ENCODE measurements at regions not wholly inside any gene's neighbourhood (a gene's known extent, or its start where the extent isn't known, plus 50 kb on each side); places are given as distances from the start of the nearest gene placed in this dataset.

DNA sequence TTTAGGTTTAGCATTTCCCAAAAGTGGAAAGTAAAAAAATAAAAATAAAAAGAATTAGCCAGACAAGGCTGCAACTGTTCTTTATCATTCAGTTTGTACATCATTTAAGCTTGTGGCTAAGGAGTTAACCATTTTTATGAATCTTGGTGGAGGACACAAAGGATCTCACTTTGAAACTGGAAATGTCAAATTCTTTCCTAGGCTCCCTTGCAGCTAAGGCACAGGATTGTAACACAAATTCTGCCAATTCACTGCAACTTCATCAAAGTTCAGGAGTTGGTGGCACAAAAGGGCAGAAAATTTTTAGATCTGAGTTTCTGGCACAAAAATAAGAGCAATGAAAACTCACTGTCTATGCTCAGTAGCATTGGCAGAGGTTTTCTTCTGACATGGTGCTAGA, 211.2 kb upstream of the SYT10 start:
- no peaks in the 10 kb centered on the region for H3K36me3 ChIP-seq (ENCODE audit: insufficient read depth, low read length)
- intact Hi-C loops (cut with DNase I, micrococcal nuclease) = no loop called here
- TF ChIP-seq, protein P1, sequence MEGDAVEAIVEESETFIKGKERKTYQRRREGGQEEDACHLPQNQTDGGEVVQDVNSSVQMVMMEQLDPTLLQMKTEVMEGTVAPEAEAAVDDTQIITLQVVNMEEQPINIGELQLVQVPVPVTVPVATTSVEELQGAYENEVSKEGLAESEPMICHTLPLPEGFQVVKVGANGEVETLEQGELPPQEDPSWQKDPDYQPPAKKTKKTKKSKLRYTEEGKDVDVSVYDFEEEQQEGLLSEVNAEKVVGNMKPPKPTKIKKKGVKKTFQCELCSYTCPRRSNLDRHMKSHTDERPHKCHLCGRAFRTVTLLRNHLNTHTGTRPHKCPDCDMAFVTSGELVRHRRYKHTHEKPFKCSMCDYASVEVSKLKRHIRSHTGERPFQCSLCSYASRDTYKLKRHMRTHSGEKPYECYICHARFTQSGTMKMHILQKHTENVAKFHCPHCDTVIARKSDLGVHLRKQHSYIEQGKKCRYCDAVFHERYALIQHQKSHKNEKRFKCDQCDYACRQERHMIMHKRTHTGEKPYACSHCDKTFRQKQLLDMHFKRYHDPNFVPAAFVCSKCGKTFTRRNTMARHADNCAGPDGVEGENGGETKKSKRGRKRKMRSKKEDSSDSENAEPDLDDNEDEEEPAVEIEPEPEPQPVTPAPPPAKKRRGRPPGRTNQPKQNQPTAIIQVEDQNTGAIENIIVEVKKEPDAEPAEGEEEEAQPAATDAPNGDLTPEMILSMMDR (IDR thresholded peaks at IDR 0.05) = no peak

DNA sequence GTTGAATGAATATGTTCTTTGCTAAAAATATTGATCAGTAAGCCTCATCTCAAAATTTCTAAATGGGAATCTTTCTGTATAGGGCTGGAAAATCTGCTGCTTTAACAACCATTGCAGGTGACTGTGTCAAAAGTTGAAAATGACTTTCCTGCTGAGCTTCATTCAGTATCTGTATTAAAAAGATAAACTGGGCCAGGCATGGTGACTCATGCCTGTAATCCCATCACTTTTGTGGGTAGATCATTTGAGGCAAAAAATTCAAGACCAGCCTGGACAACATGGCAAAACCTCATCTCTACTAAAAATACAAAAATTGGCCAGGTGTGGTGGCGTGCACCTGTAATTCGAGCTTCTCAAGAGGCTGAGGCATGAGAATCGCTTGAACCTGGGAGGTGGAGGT, 213.7 kb upstream of the SYT10 start:
- no peaks in the 10 kb centered on the region for H3K4me1 Mint-ChIP-seq (ENCODE audit: low read depth)
- DNase-seq (no peak), ATAC-seq (ENCODE audit: poor library complexity) (no peak)
- no peaks in the 10 kb centered on the region for H3K27me3 ChIP-seq (ENCODE audit: control insufficient read depth in 1 of 2, insufficient read depth in 2 of 2, low read length in 2 of 2)
- intact Hi-C loops (cut with DNase I, micrococcal nuclease) = no loop called here
- POLR2A ChIA-PET = no interaction called here
- CTCF ChIA-PET = no interaction called here
- no peak overlapping the region for H3K4me3 Mint-ChIP-seq
- H3K4me1 ChIP-seq (ENCODE audit: insufficient read depth, low read length) = no peaks in the 10 kb centered on the region
- no peaks in the 10 kb centered on the region for H3K36me3 ChIP-seq (ENCODE audit: insufficient read depth, low read length)
- H3K36me3 Mint-ChIP-seq (ENCODE audit: low read depth) = no peaks in the 10 kb centered on the region
- no peaks in the 10 kb centered on the region for H3K27me3 Mint-ChIP-seq
- H3K27ac ChIP-seq (ENCODE audit: low read depth in 1 of 2, low read length in 2 of 2) = no peak overlapping the region
- TF ChIP-seq, protein P1 (IDR thresholded peaks at IDR 0.05) = no peak
- H3K9me3 Mint-ChIP-seq = peaks cover 6% of the 10 kb centered on the region
- no peaks in the 10 kb centered on the region for H3K9me3 ChIP-seq (ENCODE audit: control insufficient read depth in 1 of 2, insufficient read depth in 1 of 2, low read length in 2 of 2)
- no peak overlapping the region for H3K4me3 ChIP-seq (ENCODE audit: low read length)
- no peak overlapping the region for H3K27ac Mint-ChIP-seq

More for the DNA sequence above, 211.2 kb upstream of the SYT10 start:
- H3K4me1 Mint-ChIP-seq (ENCODE audit: low read depth) = no peaks in the 10 kb centered on the region
- Histone ChIP-seq H3K9me3 (ENCODE audit: control insufficient read depth in 1 of 2, insufficient read depth in 1 of 2, low read length in 2 of 2) (no peaks in the 10 kb centered on the region), H3K4me3 (ENCODE audit: low read length) (no peak overlapping the region), H3K27me3 (ENCODE audit: control insufficient read depth in 1 of 2, insufficient read depth in 2 of 2, low read length in 2 of 2) (no peaks in the 10 kb centered on the region), H3K4me1 (ENCODE audit: insufficient read depth, low read length) (no peaks in the 10 kb centered on the region), H3K27ac (ENCODE audit: low read depth in 1 of 2, low read length in 2 of 2) (no peak overlapping the region)
- no peak overlapping the region for H3K4me3 Mint-ChIP-seq
- no peak for DNase-seq
- ChIA-PET POLR2A (no interaction called here), CTCF (no interaction called here)
- H3K27ac Mint-ChIP-seq = no peak overlapping the region
- H3K9me3 Mint-ChIP-seq = peaks cover 6% of the 10 kb centered on the region
- ATAC-seq (ENCODE audit: poor library complexity) = no peak
- no peaks in the 10 kb centered on the region for H3K27me3 Mint-ChIP-seq
- no peaks in the 10 kb centered on the region for H3K36me3 Mint-ChIP-seq (ENCODE audit: low read depth)

DNA sequence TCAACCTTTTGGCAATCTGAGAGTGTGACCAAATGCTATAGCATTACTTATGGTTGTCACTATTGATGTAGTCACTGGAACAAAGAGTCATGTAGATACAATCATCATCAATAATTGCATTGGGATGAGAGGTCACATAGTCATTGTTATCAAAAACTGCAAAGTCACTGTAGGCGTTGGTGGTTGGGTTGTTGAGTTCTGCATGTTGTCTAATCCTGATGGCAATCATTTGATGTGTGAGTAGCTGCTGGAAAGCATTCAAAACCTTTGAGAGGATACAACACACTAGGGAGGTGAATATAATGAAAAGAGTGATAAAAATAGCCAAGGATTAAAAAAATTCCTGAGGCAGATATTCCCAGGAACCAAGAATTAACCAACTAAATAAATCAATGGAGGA, 214.7 kb upstream of the SYT10 start:
- Mint-ChIP-seq H3K4me3 (no peak overlapping the region), H3K36me3 (ENCODE audit: low read depth) (no peaks in the 10 kb centered on the region), H3K27ac (no peak overlapping the region), H3K9me3 (peaks cover 4% of the 10 kb centered on the region), H3K27me3 (no peaks in the 10 kb centered on the region), H3K4me1 (ENCODE audit: low read depth) (no peaks in the 10 kb centered on the region)
- H3K36me3 ChIP-seq (ENCODE audit: insufficient read depth, low read length) = no peaks in the 10 kb centered on the region
- no peak overlapping the region for H3K4me3 ChIP-seq (ENCODE audit: low read length)
- ATAC-seq (ENCODE audit: poor library complexity) = no peak
- no peaks in the 10 kb centered on the region for H3K27me3 ChIP-seq (ENCODE audit: control insufficient read depth in 1 of 2, insufficient read depth in 2 of 2, low read length in 2 of 2)
- H3K27ac ChIP-seq (ENCODE audit: low read depth in 1 of 2, low read length in 2 of 2) = no peak overlapping the region
- POLR2A ChIA-PET = no interaction called here
- no peak for DNase-seq
- H3K4me1 ChIP-seq (ENCODE audit: insufficient read depth, low read length) = no peaks in the 10 kb centered on the region
- TF ChIP-seq, protein P1 (IDR thresholded peaks at IDR 0.05) = no peak
- no peaks in the 10 kb centered on the region for H3K9me3 ChIP-seq (ENCODE audit: control insufficient read depth in 1 of 2, insufficient read depth in 1 of 2, low read length in 2 of 2)
- intact Hi-C loops (cut with DNase I, micrococcal nuclease) = no loop called here
- CTCF ChIA-PET = no interaction called here
